Mucosa of descending colon (tissue), 3 donors: ENCODE measurements at regions not wholly inside any gene's neighbourhood (a gene's known extent, or its start where the extent isn't known, plus 50 kb on each side); places are given as distances from the start of the nearest gene placed in this dataset.

Source experiments
- ATAC-seq: fragments of 200-7000 bp; cut with Tn5 transposase; one replicate; pipeline ENCODE4 v1.9.1; 2020; ENCODE audit warnings: mild to moderate bottlenecking, moderate library complexity
- DNase-seq, 3 donors: peaks; one replicate each; pipeline ENCODE4 v3.0.0-alpha.2; 2020
- H3K36me3 ChIP-seq: fragments of 200-600 bp; one replicate; pipeline ENCODE4 v1.8.0; 2021; ENCODE audit warnings: low read depth, mild to moderate bottlenecking
- H3K4me1 ChIP-seq: fragments of 200-600 bp; one replicate; pipeline ENCODE4 v1.8.0; 2021; ENCODE audit warnings: low read depth, mild to moderate bottlenecking
- H3K4me3 ChIP-seq: fragments of 200-600 bp; one replicate; pipeline ENCODE4 v1.8.0; 2021; ENCODE audit warnings: mild to moderate bottlenecking
- H3K9me3 ChIP-seq: fragments of 200-600 bp; one replicate; pipeline ENCODE4 v1.8.0; 2021; ENCODE audit warnings: mild to moderate bottlenecking
- CTCF ChIP-seq: fragments of 200-600 bp; IDR thresholded peaks from one replicate; pipeline ENCODE4 v1.8.0; 2022; ENCODE audit warnings: antibody characterized with exemption, mild to moderate bottlenecking
- intact Hi-C, 2 donors: fragments of 100-400 bp; cut with DNase I in 1 of 2; cut with micrococcal nuclease in 1 of 2; formaldehyde crosslinking; loops; one replicate each; pipeline versions ENCODE4 v1.11.0 to v1.11.1; 2022; cut with DNase I, micrococcal nuclease
- donor health status: DM: no; HTN: no; CAD: no; lungs with moderate emphysema.
- donor health status: DM: no; HTN: no; CAD: no.
- donor health status: DM: no; HTN: yes; CAD: no.

GRCh38 chr20:59441860-59442810 lies 141.7 kb downstream of the EDN3 start:
- H3K4me3 ChIP-seq, result no peak overlapping the region
- H3K9me3 ChIP-seq, result no peaks in the 10 kb centered on the region
- ATAC-seq (no peak), DNase-seq (no peak)
- no peak for TF ChIP-seq CTCF
- intact Hi-C loops, result no loop called here
- no peaks in the 10 kb centered on the region for H3K36me3 ChIP-seq
- no peaks in the 10 kb centered on the region for H3K4me1 ChIP-seq

GRCh38 chr20:59443550-59443949 lies 143.1 kb downstream of the EDN3 start:
- no peak overlapping the region for H3K4me3 ChIP-seq
- no peaks in the 10 kb centered on the region for H3K9me3 ChIP-seq
- ATAC-seq (no peak), DNase-seq (no peak)
- intact Hi-C loops, result no loop called here
- H3K4me1 ChIP-seq, result no peaks in the 10 kb centered on the region
- no peak for TF ChIP-seq CTCF
- no peaks in the 10 kb centered on the region for H3K36me3 ChIP-seq

- ATAC-seq (no peak), DNase-seq (no peak)
- Histone ChIP-seq H3K4me3 (no peak overlapping the region), H3K9me3 (no peaks in the 10 kb centered on the region), H3K36me3 (no peaks in the 10 kb centered on the region), H3K4me1 (no peaks in the 10 kb centered on the region)
- TF ChIP-seq CTCF, result no peak
- intact Hi-C loops, result no loop called here
Measured at GRCh38 chr20:59446376-59446775, 146.0 kb downstream of the EDN3 start.

- H3K9me3 ChIP-seq, result no peaks in the 10 kb centered on the region
- no peak for ATAC-seq
- intact Hi-C loops, result no loop called here
- H3K36me3 ChIP-seq, result no peaks in the 10 kb centered on the region
- no peak overlapping the region for H3K4me3 ChIP-seq
- TF ChIP-seq CTCF, result no peak
- no peak for DNase-seq
- H3K4me1 ChIP-seq, result no peaks in the 10 kb centered on the region
Measured at GRCh38 chr20:59448196-59448595, 147.8 kb downstream of the EDN3 start.

- DNase-seq (no peak), ATAC-seq (no peak)
- TF ChIP-seq CTCF, result no peak
- intact Hi-C loops, result no loop called here
- H3K36me3 ChIP-seq, result no peaks in the 10 kb centered on the region
- no peak overlapping the region for H3K4me3 ChIP-seq
- H3K4me1 ChIP-seq, result no peaks in the 10 kb centered on the region
- H3K9me3 ChIP-seq, result no peaks in the 10 kb centered on the region
Measured at GRCh38 chr20:59448851-59449444, 148.5 kb downstream of the EDN3 start.
